HG02981 (cell line): ENCODE measurements at regions not wholly inside any gene's neighbourhood (a gene's known extent, or its start where the extent isn't known, plus 50 kb on each side); places are given as distances from the start of the nearest gene placed in this dataset.
"Not testable (repeated sequence)": the region's sequence is repeated elsewhere in the genome, so short reads cannot be mapped to it uniquely, and the experiment has no call there.

Source experiments
- ATAC-seq: cut with Tn5 transposase; IDR thresholded peaks from one replicate; pipeline ENCODE4 v1.9.1; 2021; ENCODE audit warnings: mild to moderate bottlenecking, moderate library complexity; ENCODE audit not compliant: unreplicated experiment

GRCh38 chr3:5464649-5465048 lies 277.1 kb downstream of the EDEM1 start:
- ATAC-seq, result no peak

GRCh38 chr3:5465183-5465582 lies 277.7 kb downstream of the EDEM1 start:
- ATAC-seq, result no peak

GRCh38 chr3:5466065-5466464 lies 278.6 kb downstream of the EDEM1 start:
- ATAC-seq, result no peak

- ATAC-seq, result no peak
These were observed 279.2 kb downstream of the EDEM1 start for GRCh38 chr3:5466717-5467116.

- no peak for ATAC-seq
These were observed 286.0 kb downstream of the EDEM1 start for GRCh38 chr3:5473471-5473870.

GRCh38 chr3:5476403-5476802 lies 288.9 kb downstream of the EDEM1 start:
- ATAC-seq, result no peak

- no peak for ATAC-seq
These were observed 291.8 kb downstream of the EDEM1 start for GRCh38 chr3:5479229-5479799.

- ATAC-seq, result no peak
These were observed 292.7 kb downstream of the EDEM1 start for GRCh38 chr3:5480190-5480589.

GRCh38 chr3:5485427-5485826 lies 297.9 kb downstream of the EDEM1 start:
- ATAC-seq, result no peak

- no peak for ATAC-seq
These were observed 301.3 kb downstream of the EDEM1 start for GRCh38 chr3:5488771-5489170.

GRCh38 chr3:5489536-5489935 lies 302.0 kb downstream of the EDEM1 start:
- peak; percentile 95 for ATAC-seq

- ATAC-seq, result no peak
These were observed 307.5 kb downstream of the EDEM1 start for GRCh38 chr3:5494905-5495519.

GRCh38 chr3:5497497-5497896 lies 310.0 kb downstream of the EDEM1 start:
- no peak for ATAC-seq

- ATAC-seq, result peak; percentile 24
These were observed 311.5 kb downstream of the EDEM1 start for GRCh38 chr3:5498981-5499380.

- ATAC-seq, result peak; percentile 86
These were observed 311.9 kb downstream of the EDEM1 start for GRCh38 chr3:5499404-5499803.

GRCh38 chr3:5503136-5503535 lies 315.6 kb downstream of the EDEM1 start:
- no peak for ATAC-seq

GRCh38 chr3:5504135-5504534 lies 316.6 kb downstream of the EDEM1 start:
- ATAC-seq, result no peak

GRCh38 chr3:5505163-5505562 lies 317.7 kb downstream of the EDEM1 start:
- no peak for ATAC-seq

GRCh38 chr3:5505997-5506396 lies 318.5 kb downstream of the EDEM1 start:
- ATAC-seq, result no peak

- ATAC-seq, result not testable (repeated sequence)
These were observed 321.4 kb downstream of the EDEM1 start for GRCh38 chr3:5508860-5509259.

- ATAC-seq, result no peak
These were observed 322.8 kb downstream of the EDEM1 start for GRCh38 chr3:5510300-5510699.

- no peak for ATAC-seq
These were observed 330.4 kb downstream of the EDEM1 start for GRCh38 chr3:5517921-5518320.

GRCh38 chr3:5520237-5520636 lies 332.7 kb downstream of the EDEM1 start:
- no peak for ATAC-seq
